ENCODE measurements at regions not wholly inside any gene's neighbourhood (a gene's known extent, or its start where the extent isn't known, plus 50 kb on each side); places are given as distances from the start of the nearest gene placed in this dataset.

DNA sequence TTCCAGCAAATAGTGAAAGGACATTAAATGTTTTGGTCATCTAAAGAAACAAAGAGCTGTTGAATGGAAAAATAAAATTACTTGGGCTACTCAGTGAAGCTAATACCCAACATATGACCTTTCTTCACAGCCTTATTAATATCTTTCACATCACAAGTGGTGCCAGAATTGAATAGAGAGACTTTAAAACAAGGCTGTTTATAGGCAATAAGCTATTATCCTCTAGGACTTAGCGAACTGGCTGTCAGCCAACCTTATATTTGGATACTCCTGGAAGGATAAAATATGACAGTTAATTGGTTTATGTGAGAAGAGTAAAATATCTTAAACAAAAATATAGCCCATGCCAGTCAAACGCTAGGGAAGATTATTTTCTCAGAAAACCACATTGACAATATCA, 225.5 kb upstream of the BLID start:
- H3K4me3 ChIP-seq (replicated peaks; ENCODE audit: low read depth, low read length): no peak overlapping the region
- TF ChIP-seq, protein P1, sequence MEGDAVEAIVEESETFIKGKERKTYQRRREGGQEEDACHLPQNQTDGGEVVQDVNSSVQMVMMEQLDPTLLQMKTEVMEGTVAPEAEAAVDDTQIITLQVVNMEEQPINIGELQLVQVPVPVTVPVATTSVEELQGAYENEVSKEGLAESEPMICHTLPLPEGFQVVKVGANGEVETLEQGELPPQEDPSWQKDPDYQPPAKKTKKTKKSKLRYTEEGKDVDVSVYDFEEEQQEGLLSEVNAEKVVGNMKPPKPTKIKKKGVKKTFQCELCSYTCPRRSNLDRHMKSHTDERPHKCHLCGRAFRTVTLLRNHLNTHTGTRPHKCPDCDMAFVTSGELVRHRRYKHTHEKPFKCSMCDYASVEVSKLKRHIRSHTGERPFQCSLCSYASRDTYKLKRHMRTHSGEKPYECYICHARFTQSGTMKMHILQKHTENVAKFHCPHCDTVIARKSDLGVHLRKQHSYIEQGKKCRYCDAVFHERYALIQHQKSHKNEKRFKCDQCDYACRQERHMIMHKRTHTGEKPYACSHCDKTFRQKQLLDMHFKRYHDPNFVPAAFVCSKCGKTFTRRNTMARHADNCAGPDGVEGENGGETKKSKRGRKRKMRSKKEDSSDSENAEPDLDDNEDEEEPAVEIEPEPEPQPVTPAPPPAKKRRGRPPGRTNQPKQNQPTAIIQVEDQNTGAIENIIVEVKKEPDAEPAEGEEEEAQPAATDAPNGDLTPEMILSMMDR (IDR thresholded peaks at IDR 0.05; ENCODE audit: low read length, missing control alignments): no peak
- no peak for DNase-seq (ENCODE audit: low read depth)

- no peak overlapping the region for H3K4me3 ChIP-seq (replicated peaks; ENCODE audit: low read depth, low read length)
- DNase-seq (ENCODE audit: low read depth): no peak
- TF ChIP-seq, protein P1 (IDR thresholded peaks at IDR 0.05; ENCODE audit: low read length, missing control alignments): no peak
Observed at GRCh38 chr11:122340607-122341290, 224.7 kb upstream of the BLID start.

- peak; percentile 20 for DNase-seq (ENCODE audit: low read depth)
Observed at GRCh38 chr11:122339436-122340060, 223.5 kb upstream of the BLID start.

GRCh38 chr11:122337704-122338103, 221.7 kb upstream of the BLID start:
- DNase-seq (ENCODE audit: low read depth): peak; percentile 30
- no peak overlapping the region for H3K4me3 ChIP-seq (replicated peaks; ENCODE audit: low read depth, low read length)
- TF ChIP-seq, protein P1 (IDR thresholded peaks at IDR 0.05; ENCODE audit: low read length, missing control alignments): no peak

More at GRCh38 chr11:122339436-122340060, 223.5 kb upstream of the BLID start:
- no peak overlapping the region for H3K4me3 ChIP-seq (replicated peaks; ENCODE audit: low read depth, low read length)
- TF ChIP-seq, protein P1 (IDR thresholded peaks at IDR 0.05; ENCODE audit: low read length, missing control alignments): no peak

DNA sequence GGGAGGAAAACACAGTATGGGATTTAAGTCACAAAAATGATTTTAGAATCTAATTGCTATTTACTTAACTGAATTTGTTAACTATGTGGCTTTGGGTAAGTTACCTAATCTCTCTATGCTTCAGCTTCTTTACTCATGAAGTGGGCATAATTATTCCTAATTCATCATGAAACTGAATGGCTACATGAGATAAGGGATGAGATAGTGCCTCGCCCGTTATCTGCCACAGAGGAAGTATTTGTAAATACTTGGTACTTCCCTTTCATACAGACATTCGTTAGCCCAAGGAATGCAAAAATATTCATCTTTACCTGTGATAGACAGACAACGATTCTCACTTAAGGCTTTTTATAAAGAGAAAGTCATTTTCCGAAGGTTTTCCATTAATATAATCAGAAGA, 221.2 kb upstream of the BLID start:
- no peak overlapping the region for H3K4me3 ChIP-seq (replicated peaks; ENCODE audit: low read depth, low read length)
- TF ChIP-seq, protein P1 (IDR thresholded peaks at IDR 0.05; ENCODE audit: low read length, missing control alignments): no peak
- no peak for DNase-seq (ENCODE audit: low read depth)

DNA sequence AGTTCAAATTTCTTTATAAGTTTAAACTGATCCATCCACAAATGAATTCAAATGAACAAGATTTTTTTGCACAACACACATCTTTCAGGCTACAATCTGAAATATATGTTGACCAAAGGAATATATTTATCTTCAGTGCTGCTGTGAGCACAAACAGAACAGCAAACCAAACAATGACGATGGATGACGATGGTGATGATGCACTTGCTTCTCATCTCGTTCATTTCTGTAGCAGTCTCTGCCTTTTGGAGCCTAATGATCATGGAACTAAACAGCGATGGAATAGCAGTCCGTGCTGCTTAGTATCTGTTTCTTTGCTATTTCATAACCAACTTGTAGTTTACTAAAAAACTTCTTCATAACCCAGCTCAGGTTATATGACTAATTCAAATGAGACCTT, 220.7 kb upstream of the BLID start:
- no peak for DNase-seq (ENCODE audit: low read depth)
- TF ChIP-seq, protein P1 (IDR thresholded peaks at IDR 0.05; ENCODE audit: low read length, missing control alignments): no peak
- no peak overlapping the region for H3K4me3 ChIP-seq (replicated peaks; ENCODE audit: low read depth, low read length)

Data from fibroblast of pulmonary artery (primary cell).